ENCODE measurements at regions not wholly inside any gene's neighbourhood (a gene's known extent, or its start where the extent isn't known, plus 50 kb on each side); places are given as distances from the start of the nearest gene placed in this dataset.
"Not testable (repeated sequence)": the region's sequence is repeated elsewhere in the genome, so short reads cannot be mapped to it uniquely, and the experiment has no call there.

GRCh38 chr6:100202417-100203194 is 208.6 kb upstream of the MCHR2 start:
- BruUV-seq (replicated peaks), result TSS peak; percentile 94
- Histone ChIP-seq H3K4me1 (replicated peaks; ENCODE audit: insufficient read depth) (peaks cover 16% of the 10 kb centered on the region), H3K4me2 (peak overlapping the region; percentile 15; the same call in 1 of the 2 replicates), H3K79me2 (ENCODE audit: low read depth) (no peaks in the 10 kb centered on the region), H3K36me3 (ENCODE audit: low read depth) (peaks cover 9% of the 10 kb centered on the region; the same call in 1 of the 2 replicates), H3K27me3 (ENCODE audit: insufficient read depth, low read depth) (no peaks in the 10 kb centered on the region), H3K27ac (peak overlapping the region; percentile 95), H3K4me3 (no peak overlapping the region), H3F3A (ENCODE audit: insufficient read depth, low read depth) (no peaks in the 10 kb centered on the region; the same call in none of the 2 replicates), H3K9me2 (ENCODE audit: insufficient read depth) (no peaks in the 10 kb centered on the region), H4K20me1 (ENCODE audit: insufficient read depth) (no peaks in the 10 kb centered on the region), H2AFZ (no peak overlapping the region), H3K9me3 (ENCODE audit: insufficient read depth, low read depth) (peaks cover 17% of the 10 kb centered on the region)
- POLR2A ChIA-PET (ENCODE audit: unreplicated experiment), result interaction anchor here (0.6 to 1.0 kb wide), 3 partner anchors 86 to 280 kb away, joined by 5 to 8 read pairs (median 6); no protein-coding TSS in a partner anchor
- TF ChIP-seq, protein P1, sequence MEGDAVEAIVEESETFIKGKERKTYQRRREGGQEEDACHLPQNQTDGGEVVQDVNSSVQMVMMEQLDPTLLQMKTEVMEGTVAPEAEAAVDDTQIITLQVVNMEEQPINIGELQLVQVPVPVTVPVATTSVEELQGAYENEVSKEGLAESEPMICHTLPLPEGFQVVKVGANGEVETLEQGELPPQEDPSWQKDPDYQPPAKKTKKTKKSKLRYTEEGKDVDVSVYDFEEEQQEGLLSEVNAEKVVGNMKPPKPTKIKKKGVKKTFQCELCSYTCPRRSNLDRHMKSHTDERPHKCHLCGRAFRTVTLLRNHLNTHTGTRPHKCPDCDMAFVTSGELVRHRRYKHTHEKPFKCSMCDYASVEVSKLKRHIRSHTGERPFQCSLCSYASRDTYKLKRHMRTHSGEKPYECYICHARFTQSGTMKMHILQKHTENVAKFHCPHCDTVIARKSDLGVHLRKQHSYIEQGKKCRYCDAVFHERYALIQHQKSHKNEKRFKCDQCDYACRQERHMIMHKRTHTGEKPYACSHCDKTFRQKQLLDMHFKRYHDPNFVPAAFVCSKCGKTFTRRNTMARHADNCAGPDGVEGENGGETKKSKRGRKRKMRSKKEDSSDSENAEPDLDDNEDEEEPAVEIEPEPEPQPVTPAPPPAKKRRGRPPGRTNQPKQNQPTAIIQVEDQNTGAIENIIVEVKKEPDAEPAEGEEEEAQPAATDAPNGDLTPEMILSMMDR (conservative IDR thresholded peaks at IDR 0.05), result no peak
- no peak for TF ChIP-seq EZH2 (IDR thresholded peaks at IDR 0.05; ENCODE audit: low read depth)
- intact Hi-C loops (cut with micrococcal nuclease; ENCODE audit: unreplicated experiment), result loop anchor here (2.0 to 5.0 kb wide), 2 partner anchors 98 to 145 kb away; no protein-coding TSS in a partner anchor
- CTCF ChIA-PET, result no interaction called here
- DNase-seq, result peak; percentile 31 to 83

- DNase-seq; H3K4me2 ChIP-seq; H3F3A ChIP-seq (ENCODE audit: insufficient read depth, low read depth); H3K9me2 ChIP-seq (ENCODE audit: insufficient read depth); H2AFZ ChIP-seq; H3K36me3 ChIP-seq (ENCODE audit: low read depth); CTCF ChIA-PET; H3K27ac ChIP-seq; POLR2A ChIA-PET (ENCODE audit: unreplicated experiment); H3K79me2 ChIP-seq (ENCODE audit: low read depth); H3K4me3 ChIP-seq; H3K9me3 ChIP-seq (ENCODE audit: insufficient read depth, low read depth); H3K27me3 ChIP-seq (ENCODE audit: insufficient read depth, low read depth); H4K20me1 ChIP-seq (ENCODE audit: insufficient read depth); BruUV-seq (replicated peaks); H3K4me1 ChIP-seq (replicated peaks; ENCODE audit: insufficient read depth); intact Hi-C loops (cut with micrococcal nuclease; ENCODE audit: unreplicated experiment): not testable (repeated sequence)
Observed at GRCh38 chr6:100196214-100196982, 202.4 kb upstream of the MCHR2 start.

- H4K20me1 ChIP-seq (ENCODE audit: insufficient read depth); intact Hi-C loops (cut with micrococcal nuclease; ENCODE audit: unreplicated experiment); H3K27ac ChIP-seq; H2AFZ ChIP-seq; H3K36me3 ChIP-seq (ENCODE audit: low read depth); H3K79me2 ChIP-seq (ENCODE audit: low read depth); BruUV-seq (replicated peaks); H3F3A ChIP-seq (ENCODE audit: insufficient read depth, low read depth); H3K9me2 ChIP-seq (ENCODE audit: insufficient read depth); H3K4me2 ChIP-seq; DNase-seq; POLR2A ChIA-PET (ENCODE audit: unreplicated experiment); H3K4me3 ChIP-seq; CTCF ChIA-PET; H3K9me3 ChIP-seq (ENCODE audit: insufficient read depth, low read depth); H3K27me3 ChIP-seq (ENCODE audit: insufficient read depth, low read depth); H3K4me1 ChIP-seq (replicated peaks; ENCODE audit: insufficient read depth): not testable (repeated sequence)
Observed at GRCh38 chr6:100195244-100195643, 201.2 kb upstream of the MCHR2 start.

DNA sequence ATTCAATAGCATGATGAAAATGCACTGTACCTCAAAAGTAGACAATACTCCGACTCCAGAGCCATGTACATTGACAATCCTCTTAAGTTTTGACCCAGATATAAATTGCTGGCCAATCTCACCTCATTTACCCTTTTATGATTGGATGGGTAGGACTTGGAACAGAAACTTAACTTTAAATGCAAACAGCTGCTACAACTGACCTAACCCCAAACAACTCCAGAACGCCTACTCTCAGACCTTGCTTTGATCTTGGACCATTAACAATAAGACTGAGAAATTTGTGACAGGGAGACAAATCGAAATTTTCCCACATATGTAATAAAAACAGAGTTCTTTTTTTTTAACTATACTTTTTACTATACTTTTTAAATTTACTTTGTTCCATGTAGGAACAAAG is 200.5 kb upstream of the MCHR2 start:
- no peaks in the 10 kb centered on the region for H3K36me3 ChIP-seq (ENCODE audit: low read depth)
- TF ChIP-seq EZH2 (IDR thresholded peaks at IDR 0.05; ENCODE audit: low read depth), result no peak
- TF ChIP-seq, protein P1 (conservative IDR thresholded peaks at IDR 0.05), result no peak
- no peaks in the 10 kb centered on the region for H3K9me3 ChIP-seq (ENCODE audit: insufficient read depth, low read depth)
- ChIA-PET CTCF (no interaction called here), POLR2A (ENCODE audit: unreplicated experiment) (interaction anchor here (0.7 kb wide), 1 partner anchor 37 kb away, joined by 3 read pairs; no protein-coding TSS in a partner anchor)
- intact Hi-C loops (cut with micrococcal nuclease; ENCODE audit: unreplicated experiment), result no loop called here
- no peaks in the 10 kb centered on the region for H3F3A ChIP-seq (ENCODE audit: insufficient read depth, low read depth)
- no peaks in the 10 kb centered on the region for H3K27me3 ChIP-seq (ENCODE audit: insufficient read depth, low read depth)
- no peaks in the 10 kb centered on the region for H4K20me1 ChIP-seq (ENCODE audit: insufficient read depth)
- H3K4me3 ChIP-seq, result no peak overlapping the region
- no peak overlapping the region for H3K4me2 ChIP-seq
- no peaks in the 10 kb centered on the region for H3K4me1 ChIP-seq (replicated peaks; ENCODE audit: insufficient read depth)
- no peak overlapping the region for H3K27ac ChIP-seq
- no TSS peak for BruUV-seq (replicated peaks)
- no peak for DNase-seq
- no peaks in the 10 kb centered on the region for H3K9me2 ChIP-seq (ENCODE audit: insufficient read depth)
- H3K79me2 ChIP-seq (ENCODE audit: low read depth), result no peaks in the 10 kb centered on the region
- no peak overlapping the region for H2AFZ ChIP-seq
